Activated naive CD4-positive, alpha-beta T cell (primary cell): ENCODE measurements at regions not wholly inside any gene's neighbourhood (a gene's known extent, or its start where the extent isn't known, plus 50 kb on each side); places are given as distances from the start of the nearest gene placed in this dataset.

Source experiments
- DNase-seq, 4 experiments: peaks; one replicate each; lab custom pipeline; 2025; lab: John Stamatoyannopoulos, UW

GRCh38 chr13:53144826-53145225 is 116.2 kb downstream of the OLFM4 start:
- DNase-seq: no peak

GRCh38 chr13:53150568-53150967 is 122.0 kb downstream of the OLFM4 start:
- no peak for DNase-seq

- no peak for DNase-seq
These were observed 122.9 kb downstream of the OLFM4 start for GRCh38 chr13:53151336-53152056.

- DNase-seq: no peak
These were observed 123.4 kb downstream of the OLFM4 start for GRCh38 chr13:53152057-53152421.

- no peak for DNase-seq
These were observed 129.6 kb downstream of the OLFM4 start for GRCh38 chr13:53158201-53158600.

- DNase-seq: no peak
These were observed 130.8 kb downstream of the OLFM4 start for GRCh38 chr13:53159431-53159830.

GRCh38 chr13:53160211-53160610 is 131.6 kb downstream of the OLFM4 start:
- no peak for DNase-seq

GRCh38 chr13:53161251-53161650 is 132.6 kb downstream of the OLFM4 start:
- DNase-seq: no peak

- DNase-seq: no peak
These were observed 136.6 kb downstream of the OLFM4 start for GRCh38 chr13:53165261-53165660.

GRCh38 chr13:53167561-53167960 is 138.9 kb downstream of the OLFM4 start:
- DNase-seq: no peak

- no peak for DNase-seq
These were observed 142.3 kb downstream of the OLFM4 start for GRCh38 chr13:53170910-53171309.

GRCh38 chr13:53174545-53174944 is 145.9 kb downstream of the OLFM4 start:
- no peak for DNase-seq

GRCh38 chr13:53180684-53181083 is 152.1 kb downstream of the OLFM4 start:
- no peak for DNase-seq

GRCh38 chr13:53182724-53183123 is 154.1 kb downstream of the OLFM4 start:
- DNase-seq: no peak

- no peak for DNase-seq
These were observed 159.5 kb downstream of the OLFM4 start for GRCh38 chr13:53188120-53188519.

GRCh38 chr13:53189162-53189561 is 160.5 kb downstream of the OLFM4 start:
- DNase-seq: no peak

- DNase-seq: no peak
These were observed 162.5 kb downstream of the OLFM4 start for GRCh38 chr13:53191091-53191490.

GRCh38 chr13:53197424-53197823 is 168.8 kb downstream of the OLFM4 start:
- DNase-seq: no peak

- DNase-seq: no peak
These were observed 169.4 kb downstream of the OLFM4 start for GRCh38 chr13:53198017-53198416.

GRCh38 chr13:53198736-53199135 is 170.1 kb downstream of the OLFM4 start:
- no peak for DNase-seq

GRCh38 chr13:53200075-53200474 is 171.5 kb downstream of the OLFM4 start:
- no peak for DNase-seq

GRCh38 chr13:53200498-53201453 is 172.2 kb downstream of the OLFM4 start:
- no peak for DNase-seq
